Activated naive CD8-positive, alpha-beta T cell treated with anti-CD3 and anti-CD28 coated beads for 36 hours (primary cell): ENCODE measurements at regions not wholly inside any gene's neighbourhood (a gene's known extent, or its start where the extent isn't known, plus 50 kb on each side); places are given as distances from the start of the nearest gene placed in this dataset.

Experiments
- DNase-seq: peaks from one replicate; pipeline ENCODE4 v3.0.0; 2021
- H3K27ac Mint-ChIP-seq: one replicate; pipeline ENCODE4 v1.8.0; 2022; ENCODE audit warnings: mild to moderate bottlenecking, moderate library complexity, mixed read lengths
- H3K27me3 Mint-ChIP-seq: one replicate; pipeline ENCODE4 v1.8.0; 2022; ENCODE audit warnings: mild to moderate bottlenecking, mixed read lengths
- H3K36me3 Mint-ChIP-seq: one replicate; pipeline ENCODE4 v1.8.0; 2021; ENCODE audit warnings: mild to moderate bottlenecking, mixed read lengths
- H3K4me1 Mint-ChIP-seq: one replicate; pipeline ENCODE4 v1.8.0; 2021; ENCODE audit warnings: mixed read lengths
- H3K4me3 Mint-ChIP-seq: one replicate; pipeline ENCODE4 v1.8.0; 2022; ENCODE audit warnings: mild to moderate bottlenecking, moderate library complexity, mixed read lengths
- H3K9me3 Mint-ChIP-seq: one replicate; pipeline ENCODE4 v1.8.0; 2022; ENCODE audit warnings: mixed read lengths

DNA sequence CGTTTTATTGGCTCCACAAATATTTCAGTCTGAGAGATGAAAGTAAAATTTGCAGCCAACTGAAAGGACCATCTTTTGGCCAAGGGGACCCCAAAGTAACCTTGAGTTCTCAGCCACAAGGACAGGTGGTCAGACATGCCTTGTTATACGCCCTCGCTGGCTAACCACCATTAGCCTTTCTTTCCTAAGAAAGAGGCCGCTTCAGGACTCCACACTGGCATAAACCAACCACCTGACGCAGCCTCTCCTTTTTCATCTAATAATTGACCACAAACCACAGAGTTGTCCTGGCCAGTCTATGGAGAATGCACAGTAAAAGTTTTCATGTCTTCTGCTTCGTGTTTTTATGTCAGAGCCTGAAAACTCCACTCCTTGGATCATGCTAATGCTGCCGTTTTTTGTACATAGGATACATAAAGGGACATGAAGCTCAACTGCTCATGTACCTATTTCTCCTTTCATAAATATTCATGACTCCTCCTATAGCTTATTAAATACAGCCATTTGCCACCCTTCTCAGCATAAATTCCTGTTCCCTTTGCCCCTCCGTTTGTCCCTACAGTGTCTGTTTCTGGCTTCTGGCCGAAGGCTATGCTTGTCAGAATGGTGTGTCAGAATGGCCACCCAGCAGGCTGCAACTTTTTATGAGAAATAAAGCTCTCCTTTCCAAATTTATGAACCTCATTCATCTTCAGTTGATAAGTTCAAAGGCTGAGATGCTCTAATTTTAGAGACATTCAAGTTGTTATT lies 374.1 kb upstream of the RBMS3 start:
- peaks cover 21% of the 10 kb centered on the region for H3K27me3 Mint-ChIP-seq
- no peaks in the 10 kb centered on the region for H3K36me3 Mint-ChIP-seq
- H3K27ac Mint-ChIP-seq = no peak overlapping the region

DNA sequence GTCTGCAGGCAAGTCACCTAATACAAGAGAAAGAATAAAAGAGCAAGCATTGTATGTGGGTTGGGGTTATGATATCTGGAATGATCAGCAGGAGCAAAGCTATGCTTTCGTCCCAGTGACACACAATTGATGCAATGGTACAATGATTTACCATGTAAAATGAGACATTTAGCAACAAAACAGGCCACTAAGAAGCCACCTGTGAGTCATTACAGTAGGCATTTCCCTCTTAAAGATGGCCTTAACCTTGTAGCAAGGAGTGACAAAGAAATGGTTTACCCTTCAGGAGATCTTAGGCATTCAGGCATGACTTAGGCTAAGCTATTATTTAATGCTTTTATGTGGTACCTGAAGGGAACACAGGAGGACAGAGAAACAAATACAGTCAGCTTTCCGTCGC lies 373.3 kb upstream of the RBMS3 start:
- Mint-ChIP-seq H3K36me3 (no peaks in the 10 kb centered on the region), H3K4me3 (no peak overlapping the region), H3K4me1 (no peaks in the 10 kb centered on the region), H3K9me3 (peaks cover 3% of the 10 kb centered on the region), H3K27me3 (peaks cover 21% of the 10 kb centered on the region), H3K27ac (no peak overlapping the region)
- DNase-seq = no peak

More for the DNA sequence above, 374.1 kb upstream of the RBMS3 start:
- Mint-ChIP-seq H3K9me3 (peaks cover 6% of the 10 kb centered on the region), H3K4me1 (no peaks in the 10 kb centered on the region), H3K4me3 (no peak overlapping the region)
- DNase-seq = no peak

DNA sequence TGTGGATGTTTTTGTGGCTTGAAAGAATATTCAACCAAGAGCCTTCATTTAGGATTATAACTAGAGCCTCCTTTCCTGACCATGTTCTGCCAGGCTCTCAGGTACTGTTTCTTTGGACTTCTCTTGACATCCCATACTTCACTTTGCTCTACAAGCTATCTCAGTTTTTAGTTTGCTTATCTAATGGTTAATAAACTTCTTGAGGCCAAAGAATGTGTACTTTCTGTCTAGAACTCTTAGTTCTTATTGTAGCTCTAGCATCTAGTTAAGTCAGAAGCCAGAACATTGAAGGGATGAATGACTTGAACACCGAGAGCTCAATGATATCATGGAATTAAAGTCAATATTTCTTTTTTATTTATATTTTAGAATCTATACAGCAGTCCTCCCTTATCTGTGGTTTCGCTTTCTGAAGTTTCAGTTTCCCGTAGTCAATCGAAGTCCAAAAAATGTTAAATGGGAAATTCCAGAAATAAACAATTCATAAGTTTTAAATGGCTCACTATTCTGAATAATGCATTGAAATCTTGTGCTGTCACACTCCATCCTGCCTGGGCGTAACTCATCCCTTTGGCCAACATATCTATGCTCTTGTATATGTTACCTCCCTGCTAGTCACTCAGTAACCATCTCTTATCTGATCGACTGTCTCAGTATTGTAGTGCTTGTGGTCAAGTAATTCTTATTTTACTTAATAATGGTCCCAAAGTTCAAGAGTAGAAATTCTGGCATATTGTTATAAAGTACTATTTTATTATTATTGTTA lies 368.6 kb upstream of the RBMS3 start:
- Mint-ChIP-seq H3K9me3 (no peaks in the 10 kb centered on the region), H3K4me3 (no peak overlapping the region), H3K4me1 (peaks cover 10% of the 10 kb centered on the region), H3K27ac (no peak overlapping the region), H3K27me3 (peaks cover 15% of the 10 kb centered on the region), H3K36me3 (no peaks in the 10 kb centered on the region)
- DNase-seq = no peak

- peaks cover 11% of the 10 kb centered on the region for H3K27me3 Mint-ChIP-seq
- DNase-seq = no peak
Measured at GRCh38 chr3:28915741-28916500, 364.9 kb upstream of the RBMS3 start.

GRCh38 chr3:28916713-28917499 lies 364.0 kb upstream of the RBMS3 start:
- Mint-ChIP-seq H3K9me3 (no peaks in the 10 kb centered on the region), H3K4me1 (peaks cover 12% of the 10 kb centered on the region), H3K36me3 (no peaks in the 10 kb centered on the region), H3K4me3 (no peak overlapping the region), H3K27me3 (peaks cover 3% of the 10 kb centered on the region), H3K27ac (no peak overlapping the region)
- DNase-seq = peak; percentile 40

More at GRCh38 chr3:28915741-28916500, 364.9 kb upstream of the RBMS3 start:
- peaks cover 12% of the 10 kb centered on the region for H3K4me1 Mint-ChIP-seq
- H3K27ac Mint-ChIP-seq = no peak overlapping the region
- no peaks in the 10 kb centered on the region for H3K9me3 Mint-ChIP-seq
- no peak overlapping the region for H3K4me3 Mint-ChIP-seq
- no peaks in the 10 kb centered on the region for H3K36me3 Mint-ChIP-seq

DNA sequence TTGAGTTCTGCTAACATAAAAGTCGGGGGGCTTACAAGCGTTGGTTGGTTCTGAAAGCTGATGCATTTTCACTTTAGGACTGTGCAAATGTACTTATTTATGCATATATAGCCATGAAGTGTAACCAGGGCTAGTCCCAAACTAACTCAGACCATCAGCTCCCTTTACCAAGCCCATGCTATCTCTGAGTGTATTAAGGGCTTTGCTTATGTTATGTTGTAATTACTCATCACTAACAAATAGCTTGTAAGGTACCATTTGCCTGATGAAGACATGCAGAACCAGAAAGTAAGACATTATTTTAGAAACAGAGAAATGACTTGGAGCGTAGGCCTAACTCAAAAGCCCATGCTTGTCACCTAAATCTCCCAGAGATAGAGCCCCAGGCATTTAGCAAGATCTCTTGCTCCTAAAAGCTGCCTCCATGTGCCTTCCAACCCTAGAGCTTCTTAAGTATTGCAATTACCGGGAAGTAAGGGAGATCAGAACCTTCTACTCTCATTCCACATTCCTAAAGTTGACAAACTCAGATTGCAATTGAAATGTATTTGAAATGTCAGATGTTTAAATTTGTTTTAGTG lies 362.9 kb upstream of the RBMS3 start:
- Mint-ChIP-seq H3K27me3 (peaks cover 3% of the 10 kb centered on the region), H3K27ac (no peak overlapping the region), H3K9me3 (no peaks in the 10 kb centered on the region), H3K36me3 (no peaks in the 10 kb centered on the region), H3K4me1 (peaks cover 12% of the 10 kb centered on the region), H3K4me3 (no peak overlapping the region)
- no peak for DNase-seq

- H3K4me1 Mint-ChIP-seq = peaks cover 1% of the 10 kb centered on the region
- H3K4me3 Mint-ChIP-seq = no peak overlapping the region
- no peak for DNase-seq
- H3K27ac Mint-ChIP-seq = no peak overlapping the region
- H3K27me3 Mint-ChIP-seq = no peaks in the 10 kb centered on the region
- H3K9me3 Mint-ChIP-seq = no peaks in the 10 kb centered on the region
- H3K36me3 Mint-ChIP-seq = no peaks in the 10 kb centered on the region
Measured at GRCh38 chr3:28922376-28922775, 358.5 kb upstream of the RBMS3 start.

DNA sequence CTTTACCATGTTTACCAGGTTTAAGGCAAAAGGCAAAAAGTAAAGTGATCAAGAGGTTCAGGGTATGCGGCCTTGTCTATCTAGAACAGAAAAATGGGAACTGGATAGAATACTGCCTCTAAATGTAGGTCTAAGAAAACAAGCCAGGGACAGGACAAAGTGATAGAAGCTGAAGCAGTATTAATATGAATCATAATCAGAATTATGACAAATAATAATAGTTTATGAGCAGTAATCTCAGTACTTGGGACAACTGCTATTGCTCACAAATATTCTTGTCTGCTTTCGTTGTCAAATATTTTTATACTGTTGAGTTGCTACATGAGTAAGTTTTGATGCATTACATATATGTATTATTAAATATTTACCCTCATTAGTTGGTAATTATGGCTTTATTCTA lies 356.9 kb upstream of the RBMS3 start:
- no peaks in the 10 kb centered on the region for H3K27me3 Mint-ChIP-seq
- no peak overlapping the region for H3K4me3 Mint-ChIP-seq
- H3K4me1 Mint-ChIP-seq = no peaks in the 10 kb centered on the region
- H3K9me3 Mint-ChIP-seq = no peaks in the 10 kb centered on the region
- DNase-seq = no peak
- H3K27ac Mint-ChIP-seq = no peak overlapping the region
- no peaks in the 10 kb centered on the region for H3K36me3 Mint-ChIP-seq

DNA sequence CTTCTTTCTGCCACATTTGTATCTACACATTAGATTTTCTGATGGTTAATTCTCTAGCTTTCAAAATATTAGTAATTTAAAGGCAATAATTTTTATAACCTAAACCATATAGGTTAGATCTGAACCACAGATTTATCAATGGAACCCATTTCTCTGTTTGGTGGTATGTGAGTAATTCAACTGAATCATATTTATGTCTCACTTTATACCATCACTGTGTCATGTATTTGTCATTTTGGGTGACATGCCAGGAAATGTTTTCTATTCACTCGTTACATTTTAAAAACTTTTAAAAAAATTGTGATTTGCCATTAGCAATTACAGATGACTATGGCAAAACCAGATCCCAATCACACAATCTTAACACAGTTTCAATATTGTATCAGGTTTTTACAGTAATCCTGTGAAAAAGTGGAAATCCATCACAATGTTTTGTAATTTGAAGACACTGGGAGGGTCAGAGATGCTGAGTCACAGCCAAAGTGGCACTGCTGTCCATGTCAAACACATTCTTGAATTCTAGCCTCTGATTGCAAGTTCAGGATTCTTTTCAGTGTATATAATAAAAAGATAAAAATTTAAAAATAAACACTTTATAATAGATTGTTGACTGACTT lies 356.0 kb upstream of the RBMS3 start:
- no peaks in the 10 kb centered on the region for H3K4me1 Mint-ChIP-seq
- H3K9me3 Mint-ChIP-seq = no peaks in the 10 kb centered on the region
- no peak overlapping the region for H3K27ac Mint-ChIP-seq
- no peak overlapping the region for H3K4me3 Mint-ChIP-seq
- no peaks in the 10 kb centered on the region for H3K36me3 Mint-ChIP-seq
- H3K27me3 Mint-ChIP-seq = no peaks in the 10 kb centered on the region
- DNase-seq = no peak

GRCh38 chr3:28933337-28933736 lies 347.5 kb upstream of the RBMS3 start:
- DNase-seq = no peak
- Mint-ChIP-seq H3K27ac (no peak overlapping the region), H3K9me3 (no peaks in the 10 kb centered on the region), H3K36me3 (peaks cover 4% of the 10 kb centered on the region), H3K4me3 (no peak overlapping the region), H3K4me1 (peaks cover 19% of the 10 kb centered on the region), H3K27me3 (peaks cover 18% of the 10 kb centered on the region)

GRCh38 chr3:28934126-28934813 lies 346.6 kb upstream of the RBMS3 start:
- peak overlapping the region; percentile 69 for H3K27ac Mint-ChIP-seq
- peaks cover 21% of the 10 kb centered on the region for H3K4me1 Mint-ChIP-seq
- H3K9me3 Mint-ChIP-seq = no peaks in the 10 kb centered on the region
- peaks cover 21% of the 10 kb centered on the region for H3K27me3 Mint-ChIP-seq
- H3K36me3 Mint-ChIP-seq = peaks cover 4% of the 10 kb centered on the region
- no peak overlapping the region for H3K4me3 Mint-ChIP-seq
- no peak for DNase-seq

DNA sequence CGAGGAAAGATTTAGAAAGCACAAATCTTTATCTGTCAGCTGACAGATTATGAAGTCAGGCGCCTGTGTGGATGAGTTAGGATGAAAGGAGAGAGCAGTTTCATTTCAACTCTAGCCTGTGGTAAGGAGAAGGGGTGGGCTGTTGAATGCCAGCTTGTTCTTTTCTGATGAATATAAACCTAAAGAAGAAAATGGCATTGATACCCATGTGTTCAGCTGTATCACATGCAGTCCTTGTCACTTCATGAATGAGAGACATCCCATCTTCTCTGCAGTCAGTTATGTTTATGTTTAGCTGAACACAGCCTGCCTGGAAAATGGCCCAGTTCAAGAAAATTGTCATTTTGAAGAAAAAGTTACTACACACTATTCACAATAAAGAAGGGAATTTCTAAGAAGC lies 345.7 kb upstream of the RBMS3 start:
- Mint-ChIP-seq H3K4me3 (peak overlapping the region; percentile 54), H3K9me3 (no peaks in the 10 kb centered on the region), H3K27me3 (peaks cover 21% of the 10 kb centered on the region), H3K27ac (peak overlapping the region; percentile 69), H3K4me1 (peaks cover 23% of the 10 kb centered on the region), H3K36me3 (peaks cover 4% of the 10 kb centered on the region)
- DNase-seq = no peak

DNA sequence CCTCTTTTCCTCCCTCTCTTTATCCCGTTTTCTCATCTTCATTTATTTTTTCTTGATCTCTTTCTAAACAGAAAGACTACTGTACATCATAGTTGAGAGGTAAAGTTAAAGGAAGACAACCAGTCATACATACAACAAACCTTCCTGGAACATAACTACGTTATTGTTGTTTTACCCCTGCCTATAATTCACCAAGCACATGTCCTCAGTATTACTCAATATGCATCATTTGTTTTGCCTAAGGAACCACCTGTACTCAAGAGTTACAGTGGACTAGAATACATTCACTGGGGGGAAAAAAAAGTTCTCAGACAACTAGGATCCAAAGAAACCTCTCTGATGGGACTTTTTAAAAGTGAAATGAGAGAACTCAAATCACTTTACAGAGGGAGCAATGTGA lies 344.7 kb upstream of the RBMS3 start:
- Mint-ChIP-seq H3K4me1 (peaks cover 29% of the 10 kb centered on the region), H3K9me3 (peaks cover 2% of the 10 kb centered on the region), H3K27me3 (peaks cover 27% of the 10 kb centered on the region), H3K27ac (peak overlapping the region; percentile 66), H3K4me3 (no peak overlapping the region), H3K36me3 (peaks cover 4% of the 10 kb centered on the region)
- no peak for DNase-seq
